A549 (cell line): ENCODE measurements at regions not wholly inside any gene's neighbourhood (a gene's known extent, or its start where the extent isn't known, plus 50 kb on each side); places are given as distances from the start of the nearest gene placed in this dataset.

Source experiments
- CHD2 ChIP-seq: fragments of 150-350 bp; IDR thresholded peaks from 2 replicates; pipeline ENCODE4 v1.6.1; 2014; ENCODE audit warnings: low read length; ENCODE audit not compliant: partially characterized antibody
- CHD4 ChIP-seq: fragments of 200-600 bp; sonication (generic); IDR thresholded peaks from 2 replicates; pipeline ENCODE4 v1.6.1; 2016; ENCODE audit warnings: antibody characterized with exemption, mild to moderate bottlenecking, borderline replicate concordance
- CTCF ChIP-seq: fragments of >200 bp; sonication (Bioruptor Twin); formaldehyde crosslinking; IDR thresholded peaks from 3 replicates; pipeline ENCODE4 v1.5.1; 2016
- EP300 ChIP-seq, 2 experiments: fragments of >200 bp; sonication (Bioruptor Twin); formaldehyde crosslinking; IDR thresholded peaks; 2 replicates in 1 of 2; 3 replicates in 1 of 2; pipeline ENCODE4 v1.6.1; 2016 to 2017
- HEYL ChIP-seq: fragments of 250-450 bp; sonication (Bioruptor Pico); IDR thresholded peaks from 2 replicates; pipeline ENCODE4 v1.8.0; 2021; ENCODE audit warnings: mild to moderate bottlenecking, moderate library complexity
- NR3C1 ChIP-seq: fragments of >200 bp; sonication (Bioruptor Twin); formaldehyde crosslinking; IDR thresholded peaks from 3 replicates; pipeline ENCODE4 v1.6.1; 2017
- POLR2A ChIP-seq: IDR thresholded peaks from 2 replicates; pipeline ENCODE4 v1.6.1; 2012; ENCODE audit warnings: mild to moderate bottlenecking, low read length
- RAD21 ChIP-seq, 2 experiments: fragments of >200 bp in 1 of 2; sonication (Bioruptor Twin) in 1 of 2; formaldehyde crosslinking in 1 of 2; IDR thresholded peaks in 1 of 2; conservative IDR thresholded peaks in 1 of 2; 2 replicates in 1 of 2; 3 replicates in 1 of 2; pipeline ENCODE4 v1.6.1; 2012 to 2018; ENCODE audit warnings: inconsistent platforms in 1 of 2
- RNF2 ChIP-seq: fragments of 200-600 bp; sonication (generic); IDR thresholded peaks from 2 replicates; pipeline ENCODE4 v1.6.1; 2016; ENCODE audit warnings: low read depth, mild to moderate bottlenecking, antibody characterized with exemption, moderate library complexity, borderline replicate concordance
- SMC3 ChIP-seq: fragments of >200 bp; sonication (Bioruptor Twin); formaldehyde crosslinking; IDR thresholded peaks from 3 replicates; pipeline ENCODE4 v1.6.1; 2018; ENCODE audit warnings: inconsistent platforms

GRCh38 chr11:70660059-70660888 lies 261.9 kb downstream of the CTTN start:
- TF ChIP-seq CTCF (no peak), CHD4 (no peak), EP300 (IDR thresholded peaks at IDR 0.05) (no peak), SMC3 (no peak), POLR2A (no peak), RNF2 (no peak), NR3C1 (no peak), HEYL (CRISPR knock-in tag) (no peak), RAD21 (conservative IDR thresholded peaks at IDR 0.05 in 1 of 2, IDR thresholded peaks at IDR 0.05 in 1 of 2) (no peak), CHD2 (no peak)
